ENCODE measurements at regions not wholly inside any gene's neighbourhood (a gene's known extent, or its start where the extent isn't known, plus 50 kb on each side); places are given as distances from the start of the nearest gene placed in this dataset.

GRCh38 chr2:13019781-13020180, 303.0 kb downstream of the TRIB2 start (continued):
- TF ChIP-seq ZXDB (tag by site-specific recombination; IDR thresholded peaks at IDR 0.05) (no peak), ZNF366 (tag by site-specific recombination; conservative IDR thresholded peaks at IDR 0.05) (no peak), ZNF292 (tag by site-specific recombination; IDR thresholded peaks at IDR 0.05; ENCODE audit: borderline replicate concordance, low read depth) (no peak), ZNF146 (tag by site-specific recombination; IDR thresholded peaks at IDR 0.05) (no peak), MEIS1 (CRISPR knock-in tag; IDR thresholded peaks at IDR 0.05; ENCODE audit: borderline replicate concordance) (no peak), ZNF596 (tag by site-specific recombination; IDR thresholded peaks at IDR 0.05) (no peak)
- TF ChIP-seq, protein P1, sequence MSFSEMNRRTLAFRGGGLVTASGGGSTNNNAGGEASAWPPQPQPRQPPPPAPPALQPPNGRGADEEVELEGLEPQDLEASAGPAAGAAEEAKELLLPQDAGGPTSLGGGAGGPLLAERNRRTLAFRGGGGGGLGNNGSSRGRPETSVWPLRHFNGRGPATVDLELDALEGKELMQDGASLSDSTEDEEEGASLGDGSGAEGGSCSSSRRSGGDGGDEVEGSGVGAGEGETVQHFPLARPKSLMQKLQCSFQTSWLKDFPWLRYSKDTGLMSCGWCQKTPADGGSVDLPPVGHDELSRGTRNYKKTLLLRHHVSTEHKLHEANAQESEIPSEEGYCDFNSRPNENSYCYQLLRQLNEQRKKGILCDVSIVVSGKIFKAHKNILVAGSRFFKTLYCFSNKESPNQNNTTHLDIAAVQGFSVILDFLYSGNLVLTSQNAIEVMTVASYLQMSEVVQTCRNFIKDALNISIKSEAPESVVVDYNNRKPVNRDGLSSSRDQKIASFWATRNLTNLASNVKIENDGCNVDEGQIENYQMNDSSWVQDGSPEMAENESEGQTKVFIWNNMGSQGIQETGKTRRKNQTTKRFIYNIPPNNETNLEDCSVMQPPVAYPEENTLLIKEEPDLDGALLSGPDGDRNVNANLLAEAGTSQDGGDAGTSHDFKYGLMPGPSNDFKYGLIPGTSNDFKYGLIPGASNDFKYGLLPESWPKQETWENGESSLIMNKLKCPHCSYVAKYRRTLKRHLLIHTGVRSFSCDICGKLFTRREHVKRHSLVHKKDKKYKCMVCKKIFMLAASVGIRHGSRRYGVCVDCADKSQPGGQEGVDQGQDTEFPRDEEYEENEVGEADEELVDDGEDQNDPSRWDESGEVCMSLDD (tag by site-specific recombination; IDR thresholded peaks at IDR 0.05), result no peak

DNA sequence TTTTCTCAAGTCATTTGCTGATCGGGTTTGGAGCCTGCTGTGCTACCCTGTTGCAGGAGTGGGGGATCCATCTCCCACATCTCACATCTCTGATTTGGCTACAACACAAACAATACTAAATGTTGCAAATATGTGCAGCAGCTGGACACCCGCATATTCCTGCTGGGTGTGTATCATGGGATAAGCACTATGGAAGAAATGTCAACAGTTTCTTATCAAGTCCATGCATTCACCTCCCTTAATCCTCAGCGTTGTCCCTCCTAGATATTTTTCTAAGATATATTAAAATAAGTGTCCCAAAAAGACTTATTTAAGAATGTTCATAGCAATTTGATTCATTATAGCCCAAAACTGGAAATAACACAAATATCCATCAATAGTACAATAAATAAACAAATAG, 303.7 kb downstream of the TRIB2 start:
- ChIA-PET POLR2A (no interaction called here), CTCF (interaction anchor here (2.7 kb wide), 1 partner anchor 13 kb away, joined by 14 read pairs; no protein-coding TSS in a partner anchor)
- no peaks in the 10 kb centered on the region for H3K9me3 ChIP-seq (ENCODE audit: control insufficient read depth, insufficient read depth, low read depth, low read length)
- H3K36me3 ChIP-seq (ENCODE audit: control insufficient read depth in 2 of 2, insufficient read depth in 1 of 2, low read length in 2 of 2), result no peaks in the 10 kb centered on the region
- TF ChIP-seq ZNF521 (tag by site-specific recombination; IDR thresholded peaks at IDR 0.05), result no peak
- TF ChIP-seq ZNF433 (tag by site-specific recombination; IDR thresholded peaks at IDR 0.05; ENCODE audit: low read depth), result no peak
- no peak for TF ChIP-seq ZNF621 (tag by site-specific recombination; IDR thresholded peaks at IDR 0.05)
- no peak for TF ChIP-seq KLF8 (tag by site-specific recombination; IDR thresholded peaks at IDR 0.05)
- no peak for TF ChIP-seq ZNF610 (tag by site-specific recombination; IDR thresholded peaks at IDR 0.05; ENCODE audit: borderline replicate concordance)
- no peak for TF ChIP-seq ZNF600 (tag by site-specific recombination; IDR thresholded peaks at IDR 0.05)
- TF ChIP-seq ZNF561 (tag by site-specific recombination; IDR thresholded peaks at IDR 0.05; ENCODE audit: borderline replicate concordance), result no peak
- H3K4me1 ChIP-seq (ENCODE audit: control insufficient read depth, insufficient read depth, low read length), result peaks cover 6% of the 10 kb centered on the region; the same call in 1 of the 2 replicates
- no peak overlapping the region for H3K27ac ChIP-seq (ENCODE audit: extremely low read depth, low read depth, low read length)
- no peak overlapping the region for H3K4me3 ChIP-seq (ENCODE audit: low read depth, low read length)

- Histone ChIP-seq H3K9me3 (ENCODE audit: control insufficient read depth, insufficient read depth, low read depth, low read length) (no peaks in the 10 kb centered on the region), H3K27ac (ENCODE audit: extremely low read depth, low read depth, low read length) (no peak overlapping the region), H3K4me3 (ENCODE audit: low read depth, low read length) (no peak overlapping the region), H3K36me3 (ENCODE audit: control insufficient read depth in 2 of 2, insufficient read depth in 1 of 2, low read length in 2 of 2) (no peaks in the 10 kb centered on the region), H3K4me1 (ENCODE audit: control insufficient read depth, insufficient read depth, low read length) (peaks cover 6% of the 10 kb centered on the region; the same call in 1 of the 2 replicates)
- ChIA-PET POLR2A (interaction anchor here (0.6 kb wide), 1 partner anchor 242 kb away, joined by 4 read pairs; no protein-coding TSS in a partner anchor), CTCF (interaction anchor here (2.7 kb wide), 1 partner anchor 14 kb away, joined by 14 read pairs; no protein-coding TSS in a partner anchor)
- TF ChIP-seq KLF16 (tag by site-specific recombination; IDR thresholded peaks at IDR 0.05) (no peak), SP7 (tag by site-specific recombination; IDR thresholded peaks at IDR 0.05) (0 out of 2 replicates have a peak, but pooled peaks have one; percentile 21), FEZF1 (tag by site-specific recombination; IDR thresholded peaks at IDR 0.05) (0 out of 2 replicates have a peak, but pooled peaks have one; percentile 23), TCF7L2 (IDR thresholded peaks at IDR 0.05; ENCODE audit: borderline replicate concordance, low read depth, low read length) (peak; percentile 53; the same call in 1 of the 2 replicates)
- TF ChIP-seq, protein P2, sequence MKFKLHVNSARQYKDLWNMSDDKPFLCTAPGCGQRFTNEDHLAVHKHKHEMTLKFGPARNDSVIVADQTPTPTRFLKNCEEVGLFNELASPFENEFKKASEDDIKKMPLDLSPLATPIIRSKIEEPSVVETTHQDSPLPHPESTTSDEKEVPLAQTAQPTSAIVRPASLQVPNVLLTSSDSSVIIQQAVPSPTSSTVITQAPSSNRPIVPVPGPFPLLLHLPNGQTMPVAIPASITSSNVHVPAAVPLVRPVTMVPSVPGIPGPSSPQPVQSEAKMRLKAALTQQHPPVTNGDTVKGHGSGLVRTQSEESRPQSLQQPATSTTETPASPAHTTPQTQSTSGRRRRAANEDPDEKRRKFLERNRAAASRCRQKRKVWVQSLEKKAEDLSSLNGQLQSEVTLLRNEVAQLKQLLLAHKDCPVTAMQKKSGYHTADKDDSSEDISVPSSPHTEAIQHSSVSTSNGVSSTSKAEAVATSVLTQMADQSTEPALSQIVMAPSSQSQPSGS (tag by site-specific recombination; IDR thresholded peaks at IDR 0.05; ENCODE audit: low read depth), result peak; percentile 60; the same call in 1 of the 2 replicates
Measured at GRCh38 chr2:13021470-13021957, 304.8 kb downstream of the TRIB2 start.
